NT2/D1 (cell line): ENCODE measurements at regions not wholly inside any gene's neighbourhood (a gene's known extent, or its start where the extent isn't known, plus 50 kb on each side); places are given as distances from the start of the nearest gene placed in this dataset.

Experiments used
- SUZ12 ChIP-seq: IDR thresholded peaks from 2 replicates; pipeline ENCODE4 v1.6.1; 2011; ENCODE audit not compliant: insufficient read length, insufficient read depth; ENCODE audit errors: extremely low read depth
- YY1 ChIP-seq: IDR thresholded peaks from 2 replicates; pipeline ENCODE4 v1.6.1; 2011; ENCODE audit not compliant: insufficient read length, insufficient read depth

GRCh38 chr4:19151684-19152083 lies 1100.0 kb upstream of the SLIT2 start:
- TF ChIP-seq SUZ12 (no peak), YY1 (no peak)
